ENCODE measurements at regions not wholly inside any gene's neighbourhood (a gene's known extent, or its start where the extent isn't known, plus 50 kb on each side); places are given as distances from the start of the nearest gene placed in this dataset.

DNA sequence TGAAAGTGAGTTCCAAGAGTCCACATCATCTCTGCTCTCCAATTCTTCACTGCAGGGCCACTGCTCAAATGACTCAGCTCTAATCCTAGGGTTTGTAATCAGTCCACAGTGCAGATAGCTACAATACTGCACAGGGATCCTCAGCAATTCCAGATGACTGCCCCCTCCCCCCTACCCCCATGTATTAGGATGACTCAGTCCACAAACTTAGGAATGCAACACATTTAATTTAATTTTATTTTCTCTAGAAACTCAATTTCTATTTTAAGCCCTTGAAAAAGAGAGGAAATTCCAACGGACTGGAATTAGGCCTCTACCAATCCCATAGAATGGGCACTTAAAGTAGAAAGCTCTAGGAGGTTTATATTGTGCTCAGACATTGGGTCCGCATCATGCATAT, 173.8 kb upstream of the SOX21 start:
- TF ChIP-seq, protein P1, sequence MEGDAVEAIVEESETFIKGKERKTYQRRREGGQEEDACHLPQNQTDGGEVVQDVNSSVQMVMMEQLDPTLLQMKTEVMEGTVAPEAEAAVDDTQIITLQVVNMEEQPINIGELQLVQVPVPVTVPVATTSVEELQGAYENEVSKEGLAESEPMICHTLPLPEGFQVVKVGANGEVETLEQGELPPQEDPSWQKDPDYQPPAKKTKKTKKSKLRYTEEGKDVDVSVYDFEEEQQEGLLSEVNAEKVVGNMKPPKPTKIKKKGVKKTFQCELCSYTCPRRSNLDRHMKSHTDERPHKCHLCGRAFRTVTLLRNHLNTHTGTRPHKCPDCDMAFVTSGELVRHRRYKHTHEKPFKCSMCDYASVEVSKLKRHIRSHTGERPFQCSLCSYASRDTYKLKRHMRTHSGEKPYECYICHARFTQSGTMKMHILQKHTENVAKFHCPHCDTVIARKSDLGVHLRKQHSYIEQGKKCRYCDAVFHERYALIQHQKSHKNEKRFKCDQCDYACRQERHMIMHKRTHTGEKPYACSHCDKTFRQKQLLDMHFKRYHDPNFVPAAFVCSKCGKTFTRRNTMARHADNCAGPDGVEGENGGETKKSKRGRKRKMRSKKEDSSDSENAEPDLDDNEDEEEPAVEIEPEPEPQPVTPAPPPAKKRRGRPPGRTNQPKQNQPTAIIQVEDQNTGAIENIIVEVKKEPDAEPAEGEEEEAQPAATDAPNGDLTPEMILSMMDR (IDR thresholded peaks at IDR 0.05) = no peak
- no peak for TF ChIP-seq POLR2A (IDR thresholded peaks at IDR 0.05)
